Body of pancreas (tissue), 4 donors: ENCODE measurements at regions not wholly inside any gene's neighbourhood (a gene's known extent, or its start where the extent isn't known, plus 50 kb on each side); places are given as distances from the start of the nearest gene placed in this dataset.
"Not testable (repeated sequence)": the region's sequence is repeated elsewhere in the genome, so short reads cannot be mapped to it uniquely, and the experiment has no call there.

ENCODE experiments used
- ATAC-seq: fragments of 150-250 bp; one replicate; pipeline ENCODE4 v1.9.1; 2016
- DNase-seq, 4 donors: peaks; one replicate each; pipeline ENCODE4 v3.0.0-alpha.2; 2019
- H3K27ac ChIP-seq, 4 donors: fragments of 200-600 bp; sonication (generic); 1 replicate in 3 of 4; 2 replicates in 1 of 4; pipeline versions ENCODE4 v1.5.1 to v1.6.1; 2016 to 2019; ENCODE audit warnings: mild to moderate bottlenecking in 1 of 4, mixed read lengths in 1 of 4, moderate library complexity in 1 of 4
- H3K27me3 ChIP-seq, 2 donors: fragments of 200-600 bp; sonication (generic); one replicate each; pipeline ENCODE4 v1.6.0; 2016; ENCODE audit warnings: mild to moderate bottlenecking in 1 of 2
- H3K36me3 ChIP-seq, 2 donors: fragments of 200-600 bp; sonication (generic); replicated peaks in 1 of 2; 2 replicates each; pipeline ENCODE4 v1.5.1; 2016; ENCODE audit warnings: low read depth in 2 of 2; ENCODE audit not compliant: insufficient read depth in 1 of 2
- H3K4me1 ChIP-seq: fragments of 200-600 bp; sonication (generic); one replicate; pipeline ENCODE4 v1.6.0; 2016
- H3K4me3 ChIP-seq, 2 donors: fragments of 200-600 bp; sonication (generic); 1 replicate in 1 of 2; 2 replicates in 1 of 2; pipeline ENCODE4 v1.5.1; 2016 to 2019
- H3K9me3 ChIP-seq, 3 donors: fragments of 200-600 bp; sonication (generic); 1 replicate in 2 of 3; 2 replicates in 1 of 3; pipeline ENCODE4 v1.5.1; 2016
- CTCF ChIP-seq, 7 experiments: fragments of 450-650 bp in 4 of 7; fragments of 200-600 bp in 3 of 7; sonication (generic) in 3 of 7; IDR thresholded peaks; one replicate each; pipeline ENCODE4 v1.5.1; 2016 to 2019; ENCODE audit warnings: antibody characterized with exemption in 7 of 7
- POLR2A ChIP-seq, 3 donors: fragments of 450-650 bp; IDR thresholded peaks; one replicate each; pipeline ENCODE4 v1.6.1; 2016; ENCODE audit warnings: antibody characterized with exemption in 3 of 3, mild to moderate bottlenecking in 2 of 3
- WGBS, 2 donors: methylation state at CpG; one replicate each; pipeline ENCODE4 v1.1.5; 2017; 5-methylcytosine and 5-hydroxymethylcytosine counted together
- intact Hi-C: fragments of 100-400 bp; cut with DNase I; formaldehyde crosslinking; loops from one replicate; pipeline ENCODE4 v1.15.1; 2023

- intact Hi-C loops: no loop called here
- no peak for ATAC-seq
- Histone ChIP-seq H3K27me3 (no peaks in the 10 kb centered on the region), H3K4me1 (no peaks in the 10 kb centered on the region), H3K9me3 (no peaks in the 10 kb centered on the region), H3K36me3 (no peaks in the 10 kb centered on the region), H3K4me3 (no peak overlapping the region), H3K27ac (no peak overlapping the region)
- no peak for DNase-seq
- TF ChIP-seq CTCF (IDR thresholded peaks at IDR 0.05) (no peak), POLR2A (IDR thresholded peaks at IDR 0.05) (no peak)
These were observed 894.4 kb upstream of the NXPH2 start for GRCh38 chr2:139674577-139674976.

- H3K4me3 ChIP-seq, H3K4me1 ChIP-seq, DNase-seq, H3K27me3 ChIP-seq, ATAC-seq, intact Hi-C loops, H3K9me3 ChIP-seq, H3K27ac ChIP-seq, H3K36me3 ChIP-seq: not testable (repeated sequence)
- WGBS, 2 donors: 74 to 86% methylated on average over 4 of the region's 4 CpGs
These were observed 893.3 kb upstream of the NXPH2 start for GRCh38 chr2:139673447-139673846.

- WGBS, 2 donors: 76 to 81% methylated on average over 2 of the region's 2 CpGs
- ATAC-seq (no peak), DNase-seq (no peak)
- Histone ChIP-seq H3K4me3 (no peak overlapping the region), H3K4me1 (no peaks in the 10 kb centered on the region), H3K9me3 (no peaks in the 10 kb centered on the region), H3K36me3 (no peaks in the 10 kb centered on the region), H3K27ac (no peak overlapping the region), H3K27me3 (no peaks in the 10 kb centered on the region)
- intact Hi-C loops: no loop called here
- TF ChIP-seq CTCF (IDR thresholded peaks at IDR 0.05): no peak
- TF ChIP-seq POLR2A (IDR thresholded peaks at IDR 0.05): no peak
These were observed 889.5 kb upstream of the NXPH2 start for GRCh38 chr2:139669675-139670074.

GRCh38 chr2:139652385-139652784, 872.2 kb upstream of the NXPH2 start:
- Histone ChIP-seq H3K4me1 (no peaks in the 10 kb centered on the region), H3K27ac (no peak overlapping the region), H3K9me3 (no peaks in the 10 kb centered on the region), H3K4me3 (no peak overlapping the region), H3K36me3 (no peaks in the 10 kb centered on the region), H3K27me3 (no peaks in the 10 kb centered on the region)
- intact Hi-C loops: no loop called here
- no peak for TF ChIP-seq CTCF (IDR thresholded peaks at IDR 0.05)
- no peak for TF ChIP-seq POLR2A (IDR thresholded peaks at IDR 0.05)
- DNase-seq (no peak), ATAC-seq (no peak)

GRCh38 chr2:139645617-139646016, 865.4 kb upstream of the NXPH2 start:
- intact Hi-C loops: no loop called here

More at GRCh38 chr2:139645617-139646016, 865.4 kb upstream of the NXPH2 start:
- no peak for DNase-seq
- Histone ChIP-seq H3K36me3 (no peaks in the 10 kb centered on the region), H3K4me1 (no peaks in the 10 kb centered on the region), H3K9me3 (no peaks in the 10 kb centered on the region), H3K27ac (no peak overlapping the region), H3K27me3 (no peaks in the 10 kb centered on the region), H3K4me3 (no peak overlapping the region)
- no peak for ATAC-seq
- TF ChIP-seq CTCF (IDR thresholded peaks at IDR 0.05) (no peak), POLR2A (IDR thresholded peaks at IDR 0.05) (no peak)
